Esophagus squamous epithelium (tissue), 4 donors: ENCODE measurements at regions not wholly inside any gene's neighbourhood (a gene's known extent, or its start where the extent isn't known, plus 50 kb on each side); places are given as distances from the start of the nearest gene placed in this dataset.

ENCODE experiments used
- CTCF ChIP-seq, 6 experiments: fragments of 450-650 bp in 4 of 6; fragments of 200-600 bp in 2 of 6; sonication (generic) in 2 of 6; IDR thresholded peaks; one replicate each; pipeline ENCODE4 v1.5.1; 2016 to 2019; ENCODE audit warnings: antibody characterized with exemption in 6 of 6, mild to moderate bottlenecking in 4 of 6, moderate library complexity in 4 of 6
- POLR2A ChIP-seq, 4 donors: fragments of 450-650 bp; IDR thresholded peaks; one replicate each; pipeline ENCODE4 v1.6.1; 2017; ENCODE audit warnings: antibody characterized with exemption in 4 of 4, mild to moderate bottlenecking in 4 of 4, moderate library complexity in 3 of 4

DNA sequence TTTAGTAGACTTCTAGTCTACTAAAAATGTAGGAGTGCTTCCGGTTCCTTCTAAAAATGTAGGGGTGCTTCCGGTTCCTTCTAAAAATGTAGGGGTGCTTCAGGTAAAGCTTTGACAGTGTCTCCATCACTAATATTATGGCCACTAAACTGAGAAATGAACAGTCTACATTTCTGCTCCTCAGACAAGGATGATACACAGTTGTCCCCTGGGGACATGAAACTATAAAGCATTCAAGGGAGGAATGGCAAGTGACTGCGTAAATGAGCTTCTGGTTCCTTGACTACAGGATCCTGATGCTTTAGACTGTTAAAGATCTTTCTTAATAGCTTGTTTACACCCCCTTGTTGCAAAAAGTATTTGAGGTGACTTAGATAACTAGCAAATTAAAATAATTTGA, 53.9 kb upstream of the SLC9A9 start:
- TF ChIP-seq POLR2A (IDR thresholded peaks at IDR 0.05), result no peak
- no peak for TF ChIP-seq CTCF (IDR thresholded peaks at IDR 0.05)
